OCI-LY7 (cell line): ENCODE measurements at regions not wholly inside any gene's neighbourhood (a gene's known extent, or its start where the extent isn't known, plus 50 kb on each side); places are given as distances from the start of the nearest gene placed in this dataset.

ENCODE experiments used
- CTCF ChIP-seq: fragments of 200-600 bp; sonication (generic); conservative IDR thresholded peaks from 2 replicates; pipeline ENCODE4 v1.5.1; 2014; ENCODE audit warnings: mild to moderate bottlenecking, antibody characterized with exemption, low read length, moderate library complexity, mixed read lengths
- EZH2phosphoT487 ChIP-seq: fragments of 200-600 bp; sonication (generic); IDR thresholded peaks from 2 replicates; pipeline ENCODE4 v1.6.1; 2018; ENCODE audit warnings: low read depth, borderline replicate concordance, mild to moderate bottlenecking, mixed run types, antibody characterized with exemption, low read length, moderate library complexity, mixed read lengths

- TF ChIP-seq EZH2phosphoT487: no peak
- no peak for TF ChIP-seq CTCF
Observed at GRCh38 chr1:119314001-119314796, 54.4 kb upstream of the HAO2 start.
